ENCODE measurements at regions not wholly inside any gene's neighbourhood (a gene's known extent, or its start where the extent isn't known, plus 50 kb on each side); places are given as distances from the start of the nearest gene placed in this dataset.

DNA sequence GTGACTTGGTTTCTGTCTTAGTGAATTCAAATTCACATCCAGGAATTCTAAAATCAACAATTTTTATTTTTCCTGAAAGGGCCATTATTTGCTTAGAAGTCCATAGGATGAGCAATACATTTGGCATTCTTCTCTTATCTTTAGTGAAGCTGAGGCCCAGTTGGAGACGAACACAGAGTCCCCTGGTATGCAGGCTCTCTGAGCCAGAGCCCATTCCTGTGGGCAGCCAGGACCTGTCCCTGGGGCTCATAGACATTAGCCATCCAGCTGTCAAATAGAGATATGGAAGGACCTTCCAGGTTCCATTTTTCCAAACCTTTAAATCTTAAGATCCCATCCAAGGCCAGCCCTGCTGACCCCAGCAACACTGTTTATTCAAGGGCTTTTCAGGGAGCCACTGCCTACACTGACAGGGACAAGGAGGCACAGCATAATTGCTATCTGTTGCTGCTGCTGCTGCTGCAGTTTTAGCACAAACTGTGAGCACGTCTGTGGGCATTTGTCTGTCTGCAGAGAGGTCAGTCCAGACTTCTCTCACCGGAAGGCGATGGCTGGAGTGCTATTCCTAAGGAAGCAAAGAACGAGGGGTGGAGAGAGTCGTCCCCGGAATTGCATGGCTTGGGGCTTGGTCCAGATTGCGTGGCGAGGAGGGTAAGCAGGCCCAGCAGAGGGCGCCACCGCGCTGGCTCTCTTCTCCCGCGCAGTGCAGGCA lies 639.0 kb downstream of the CCDC171 start:
- DNase-seq (ENCODE audit: low read depth in 1 of 2, low spot score in 1 of 2) (peak; percentile 83 to 84), FAIRE-seq (peak; percentile 78), ATAC-seq (peak; percentile 97 to 99)
- WGBS (ENCODE audit: missing lambda C conversion rate): 2% methylated on average over 14 of the region's 14 CpGs
- H3K9me3 ChIP-seq: peaks cover 14% of the 10 kb centered on the region; the same call in 2 of the 3 replicates
- TF ChIP-seq KDM5A (IDR thresholded peaks at IDR 0.05) (no peak), NFE2L2 (conservative IDR thresholded peaks at IDR 0.05; ENCODE audit: low read length) (no peak), HOXA7 (CRISPR knock-in tag; IDR thresholded peaks at IDR 0.05) (no peak), BHLHE40 (IDR thresholded peaks at IDR 0.05; ENCODE audit: low read depth, low read length) (no peak), RFX5 (IDR thresholded peaks at IDR 0.05) (0 out of 2 replicates have a peak, but pooled peaks have one; percentile 42), TP53 (CRISPR knock-in tag; IDR thresholded peaks at IDR 0.05) (no peak), RNF2 (IDR thresholded peaks at IDR 0.05; ENCODE audit: borderline replicate concordance, low read depth) (no peak), RCOR1 (IDR thresholded peaks at IDR 0.05; ENCODE audit: low read depth, low read length) (no peak), CEBPB (IDR thresholded peaks at IDR 0.05) (0 out of 4 replicates have a peak, but pooled peaks of 1 of the 2 experiments have one; percentile 9), JUN (IDR thresholded peaks at IDR 0.05) (no peak; a peak in 1 of 5 replicates), ZFP36 (IDR thresholded peaks at IDR 0.05; ENCODE audit: borderline replicate concordance, partially characterized antibody) (no peak), RAD21 (conservative IDR thresholded peaks at IDR 0.05 in 1 of 2, IDR thresholded peaks at IDR 0.05 in 1 of 2) (peak; percentile 94 to 98), FOSL2 (IDR thresholded peaks at IDR 0.05) (no peak), FOSL2 (CRISPR knock-in tag; IDR thresholded peaks at IDR 0.05) (peak; percentile 18; the same call in 1 of the 2 replicates), GATA3 (IDR thresholded peaks at IDR 0.05; ENCODE audit: borderline replicate concordance) (peak; percentile 76; the same call in 1 of the 2 replicates), POLR2AphosphoS2 (conservative IDR thresholded peaks at IDR 0.05; ENCODE audit: low read length) (no peak), SMC3 (IDR thresholded peaks at IDR 0.05) (peak; percentile 99)
- TF ChIP-seq, protein P1, sequence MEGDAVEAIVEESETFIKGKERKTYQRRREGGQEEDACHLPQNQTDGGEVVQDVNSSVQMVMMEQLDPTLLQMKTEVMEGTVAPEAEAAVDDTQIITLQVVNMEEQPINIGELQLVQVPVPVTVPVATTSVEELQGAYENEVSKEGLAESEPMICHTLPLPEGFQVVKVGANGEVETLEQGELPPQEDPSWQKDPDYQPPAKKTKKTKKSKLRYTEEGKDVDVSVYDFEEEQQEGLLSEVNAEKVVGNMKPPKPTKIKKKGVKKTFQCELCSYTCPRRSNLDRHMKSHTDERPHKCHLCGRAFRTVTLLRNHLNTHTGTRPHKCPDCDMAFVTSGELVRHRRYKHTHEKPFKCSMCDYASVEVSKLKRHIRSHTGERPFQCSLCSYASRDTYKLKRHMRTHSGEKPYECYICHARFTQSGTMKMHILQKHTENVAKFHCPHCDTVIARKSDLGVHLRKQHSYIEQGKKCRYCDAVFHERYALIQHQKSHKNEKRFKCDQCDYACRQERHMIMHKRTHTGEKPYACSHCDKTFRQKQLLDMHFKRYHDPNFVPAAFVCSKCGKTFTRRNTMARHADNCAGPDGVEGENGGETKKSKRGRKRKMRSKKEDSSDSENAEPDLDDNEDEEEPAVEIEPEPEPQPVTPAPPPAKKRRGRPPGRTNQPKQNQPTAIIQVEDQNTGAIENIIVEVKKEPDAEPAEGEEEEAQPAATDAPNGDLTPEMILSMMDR (IDR thresholded peaks at IDR 0.05): peak; percentile 87
- TF ChIP-seq, protein P2, sequence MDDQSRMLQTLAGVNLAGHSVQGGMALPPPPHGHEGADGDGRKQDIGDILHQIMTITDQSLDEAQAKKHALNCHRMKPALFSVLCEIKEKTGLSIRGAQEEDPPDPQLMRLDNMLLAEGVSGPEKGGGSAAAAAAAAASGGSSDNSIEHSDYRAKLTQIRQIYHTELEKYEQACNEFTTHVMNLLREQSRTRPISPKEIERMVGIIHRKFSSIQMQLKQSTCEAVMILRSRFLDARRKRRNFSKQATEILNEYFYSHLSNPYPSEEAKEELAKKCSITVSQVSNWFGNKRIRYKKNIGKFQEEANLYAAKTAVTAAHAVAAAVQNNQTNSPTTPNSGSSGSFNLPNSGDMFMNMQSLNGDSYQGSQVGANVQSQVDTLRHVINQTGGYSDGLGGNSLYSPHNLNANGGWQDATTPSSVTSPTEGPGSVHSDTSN (IDR thresholded peaks at IDR 0.05): no peak
- TF ChIP-seq, protein P3, sequence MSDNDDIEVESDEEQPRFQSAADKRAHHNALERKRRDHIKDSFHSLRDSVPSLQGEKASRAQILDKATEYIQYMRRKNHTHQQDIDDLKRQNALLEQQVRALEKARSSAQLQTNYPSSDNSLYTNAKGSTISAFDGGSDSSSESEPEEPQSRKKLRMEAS (IDR thresholded peaks at IDR 0.05): peak; percentile 73
- TF ChIP-seq, protein P4, sequence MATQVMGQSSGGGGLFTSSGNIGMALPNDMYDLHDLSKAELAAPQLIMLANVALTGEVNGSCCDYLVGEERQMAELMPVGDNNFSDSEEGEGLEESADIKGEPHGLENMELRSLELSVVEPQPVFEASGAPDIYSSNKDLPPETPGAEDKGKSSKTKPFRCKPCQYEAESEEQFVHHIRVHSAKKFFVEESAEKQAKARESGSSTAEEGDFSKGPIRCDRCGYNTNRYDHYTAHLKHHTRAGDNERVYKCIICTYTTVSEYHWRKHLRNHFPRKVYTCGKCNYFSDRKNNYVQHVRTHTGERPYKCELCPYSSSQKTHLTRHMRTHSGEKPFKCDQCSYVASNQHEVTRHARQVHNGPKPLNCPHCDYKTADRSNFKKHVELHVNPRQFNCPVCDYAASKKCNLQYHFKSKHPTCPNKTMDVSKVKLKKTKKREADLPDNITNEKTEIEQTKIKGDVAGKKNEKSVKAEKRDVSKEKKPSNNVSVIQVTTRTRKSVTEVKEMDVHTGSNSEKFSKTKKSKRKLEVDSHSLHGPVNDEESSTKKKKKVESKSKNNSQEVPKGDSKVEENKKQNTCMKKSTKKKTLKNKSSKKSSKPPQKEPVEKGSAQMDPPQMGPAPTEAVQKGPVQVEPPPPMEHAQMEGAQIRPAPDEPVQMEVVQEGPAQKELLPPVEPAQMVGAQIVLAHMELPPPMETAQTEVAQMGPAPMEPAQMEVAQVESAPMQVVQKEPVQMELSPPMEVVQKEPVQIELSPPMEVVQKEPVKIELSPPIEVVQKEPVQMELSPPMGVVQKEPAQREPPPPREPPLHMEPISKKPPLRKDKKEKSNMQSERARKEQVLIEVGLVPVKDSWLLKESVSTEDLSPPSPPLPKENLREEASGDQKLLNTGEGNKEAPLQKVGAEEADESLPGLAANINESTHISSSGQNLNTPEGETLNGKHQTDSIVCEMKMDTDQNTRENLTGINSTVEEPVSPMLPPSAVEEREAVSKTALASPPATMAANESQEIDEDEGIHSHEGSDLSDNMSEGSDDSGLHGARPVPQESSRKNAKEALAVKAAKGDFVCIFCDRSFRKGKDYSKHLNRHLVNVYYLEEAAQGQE (IDR thresholded peaks at IDR 0.05): no peak
- peak overlapping the region; percentile 78 for H3K4me2 ChIP-seq
- peak overlapping the region; percentile 87 to 95 for H3K27ac ChIP-seq
- H3K4me3 ChIP-seq: no peak overlapping the region
- ChIA-PET POLR2A (no interaction called here), CTCF (interaction anchor here (0.7 to 2.1 kb wide), 17 partner anchors 11 to 426 kb away, joined by 3 to 7 read pairs (median 4); no protein-coding TSS in a partner anchor)
- peaks cover 33% of the 10 kb centered on the region for H3K4me1 ChIP-seq
